WTC11 (cell line): ENCODE measurements at regions not wholly inside any gene's neighbourhood (a gene's known extent, or its start where the extent isn't known, plus 50 kb on each side); places are given as distances from the start of the nearest gene placed in this dataset.

ENCODE experiments used
- TCF7 ChIP-seq: sonication (generic); formaldehyde crosslinking; IDR thresholded peaks from 2 replicates; pipeline ENCODE4 v1.8.0; 2022; ENCODE audit warnings: mild to moderate bottlenecking, low read depth, missing genetic modification reagents, moderate library complexity
- TEAD4 ChIP-seq: sonication (generic); formaldehyde crosslinking; IDR thresholded peaks from 2 replicates; pipeline ENCODE4 v1.8.0; 2022; ENCODE audit warnings: mild to moderate bottlenecking, missing genetic modification reagents

DNA sequence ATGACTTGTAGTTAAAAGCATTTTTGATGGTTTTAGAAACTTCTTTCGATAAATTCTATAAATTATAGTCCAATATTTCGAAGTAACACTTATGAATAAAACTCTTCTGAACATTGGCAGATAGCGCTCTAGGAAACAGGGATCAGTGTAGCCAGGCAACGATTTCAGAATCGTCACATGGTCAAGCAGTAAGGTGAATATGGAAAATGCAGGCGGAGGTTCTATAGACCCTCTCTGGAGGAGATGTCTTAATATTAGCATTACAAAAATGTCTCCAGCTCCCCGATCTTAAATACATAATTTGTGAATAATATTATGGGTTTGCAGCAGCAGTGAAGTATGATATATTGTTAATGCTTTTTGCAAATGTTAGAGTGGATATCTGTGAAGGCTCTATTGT lies 310.3 kb downstream of the SS18 start:
- TF ChIP-seq TEAD4 (CRISPR knock-in tag) (no peak), TCF7 (CRISPR knock-in tag) (no peak)
